Kidney (tissue), 13 donors: ENCODE measurements at regions not wholly inside any gene's neighbourhood (a gene's known extent, or its start where the extent isn't known, plus 50 kb on each side); places are given as distances from the start of the nearest gene placed in this dataset.

Source experiments
- DNase-seq, 5 donors: peaks; one replicate each; pipeline ENCODE4 v3.0.0-alpha.2; 2013 to 2020
- FAIRE-seq: peaks from 2 replicates; lab custom pipeline; 2012; peaks lifted over from hg19 to GRCh38; lab: Jason Lieb, UNC
- H3K27ac ChIP-seq, 2 donors: one replicate each; pipeline ENCODE4 v1.7.0; 2013; ENCODE audit warnings: low read depth in 2 of 2, low read length in 2 of 2, inconsistent platforms in 1 of 2
- H3K27me3 ChIP-seq: one replicate; pipeline ENCODE4 v1.7.1; 2013; ENCODE audit warnings: low read length, inconsistent platforms; ENCODE audit not compliant: control insufficient read depth, insufficient read depth
- H3K36me3 ChIP-seq, 3 donors: one replicate each; pipeline versions ENCODE4 v1.7.0 to v1.7.1; 2013; ENCODE audit warnings: low read length in 3 of 3, control low read depth in 1 of 3, inconsistent platforms in 1 of 3; ENCODE audit not compliant: insufficient read depth in 3 of 3, control insufficient read depth in 2 of 3
- H3K4me1 ChIP-seq, 3 donors: one replicate each; pipeline versions ENCODE4 v1.7.0 to v1.7.1; 2013; ENCODE audit warnings: low read length in 3 of 3, inconsistent platforms in 1 of 3, low read depth in 1 of 3; ENCODE audit not compliant: control insufficient read depth in 2 of 3, insufficient read depth in 2 of 3
- H3K4me3 ChIP-seq, 3 donors: one replicate each; pipeline versions ENCODE4 v1.7.0 to v1.8.1; 2013; ENCODE audit warnings: low read length in 3 of 3, control low read depth in 1 of 3, inconsistent platforms in 1 of 3
- H3K9ac ChIP-seq, 3 donors: one replicate each; pipeline versions ENCODE4 v1.7.0 to v1.7.1; 2013; ENCODE audit warnings: low read length in 3 of 3, control low read depth in 1 of 3, inconsistent platforms in 1 of 3
- H3K9me3 ChIP-seq, 3 donors: one replicate each; pipeline versions ENCODE4 v1.7.0 to v1.7.1; 2013; ENCODE audit warnings: low read length in 3 of 3, control low read depth in 1 of 3, inconsistent platforms in 1 of 3; ENCODE audit not compliant: control insufficient read depth in 2 of 3, insufficient read depth in 1 of 3
- intact Hi-C: fragments of 100-400 bp; cut with DNase I; formaldehyde crosslinking; loops from one replicate; pipeline ENCODE4 v1.11.1; 2022
- TF ChIP-seq, protein P1 (sequence below): IDR thresholded peaks from 3 replicates; pipeline ENCODE4 v1.5.1; 2012; ENCODE audit warnings: mild to moderate bottlenecking, moderate library complexity, borderline replicate concordance; ENCODE audit not compliant: insufficient read depth; ENCODE audit errors: extremely low read depth
- donor health status: control.
- donor health status: control.
- donor health status: control.
- donor health status: control.
- donor health status: control.
- donor health status: DM: yes; HTN: yes; CAD: no.
- donor health status: Normal renal cell carcinoma (clear cell type).

DNA sequence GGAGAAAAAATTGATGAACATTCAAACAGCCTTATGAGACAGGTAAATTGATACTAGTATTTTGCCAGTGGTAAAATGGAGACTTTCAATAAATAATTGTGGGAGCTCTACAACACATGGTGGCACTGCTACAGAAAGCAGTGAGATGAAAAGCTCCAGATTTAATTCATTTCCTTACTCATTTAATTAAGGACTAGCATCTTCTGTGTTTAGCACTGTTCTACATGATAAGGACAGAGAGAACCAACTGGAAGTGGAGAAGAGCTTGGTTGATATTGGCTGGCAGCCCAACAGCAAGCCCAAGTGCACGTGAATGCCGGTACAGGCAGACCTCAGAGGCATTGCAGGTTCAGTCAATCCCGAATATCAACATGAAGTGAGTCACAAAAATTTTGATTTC is 470.4 kb upstream of the MYT1L start:
- H3K36me3 ChIP-seq = no peaks in the 10 kb centered on the region
- no peak overlapping the region for H3K27ac ChIP-seq
- no peak overlapping the region for H3K4me3 ChIP-seq
- no peak overlapping the region for H3K9ac ChIP-seq
- DNase-seq = no peak
- intact Hi-C loops = no loop called here
- FAIRE-seq = no peak
- H3K27me3 ChIP-seq = no peaks in the 10 kb centered on the region
- no peaks in the 10 kb centered on the region for H3K9me3 ChIP-seq
- TF ChIP-seq, protein P1, sequence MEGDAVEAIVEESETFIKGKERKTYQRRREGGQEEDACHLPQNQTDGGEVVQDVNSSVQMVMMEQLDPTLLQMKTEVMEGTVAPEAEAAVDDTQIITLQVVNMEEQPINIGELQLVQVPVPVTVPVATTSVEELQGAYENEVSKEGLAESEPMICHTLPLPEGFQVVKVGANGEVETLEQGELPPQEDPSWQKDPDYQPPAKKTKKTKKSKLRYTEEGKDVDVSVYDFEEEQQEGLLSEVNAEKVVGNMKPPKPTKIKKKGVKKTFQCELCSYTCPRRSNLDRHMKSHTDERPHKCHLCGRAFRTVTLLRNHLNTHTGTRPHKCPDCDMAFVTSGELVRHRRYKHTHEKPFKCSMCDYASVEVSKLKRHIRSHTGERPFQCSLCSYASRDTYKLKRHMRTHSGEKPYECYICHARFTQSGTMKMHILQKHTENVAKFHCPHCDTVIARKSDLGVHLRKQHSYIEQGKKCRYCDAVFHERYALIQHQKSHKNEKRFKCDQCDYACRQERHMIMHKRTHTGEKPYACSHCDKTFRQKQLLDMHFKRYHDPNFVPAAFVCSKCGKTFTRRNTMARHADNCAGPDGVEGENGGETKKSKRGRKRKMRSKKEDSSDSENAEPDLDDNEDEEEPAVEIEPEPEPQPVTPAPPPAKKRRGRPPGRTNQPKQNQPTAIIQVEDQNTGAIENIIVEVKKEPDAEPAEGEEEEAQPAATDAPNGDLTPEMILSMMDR = no peak
- no peaks in the 10 kb centered on the region for H3K4me1 ChIP-seq

DNA sequence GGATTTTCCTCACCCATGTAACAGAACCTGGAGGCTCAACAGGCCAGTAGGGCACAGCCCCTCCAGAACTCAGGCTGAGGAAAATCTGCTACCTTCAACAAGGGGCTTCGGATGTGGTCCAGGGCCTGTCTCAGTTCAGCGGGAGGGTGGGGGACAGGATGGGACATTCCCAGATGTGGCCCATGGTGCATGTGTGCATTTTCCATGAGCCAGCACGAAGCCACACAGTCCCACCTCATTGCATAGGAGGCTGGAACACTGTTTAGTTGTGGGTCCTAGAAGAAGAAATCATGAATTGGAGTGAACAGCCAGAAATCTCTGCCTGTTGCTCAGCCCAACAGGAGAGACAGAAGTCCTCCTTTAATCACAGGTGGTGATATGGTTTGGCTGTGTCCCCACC is 469.6 kb upstream of the MYT1L start:
- Histone ChIP-seq H3K9me3 (no peaks in the 10 kb centered on the region), H3K4me3 (no peak overlapping the region), H3K27ac (no peak overlapping the region), H3K9ac (no peak overlapping the region), H3K36me3 (no peaks in the 10 kb centered on the region), H3K4me1 (no peaks in the 10 kb centered on the region), H3K27me3 (no peaks in the 10 kb centered on the region)
- TF ChIP-seq, protein P1 = no peak
- DNase-seq = no peak
- intact Hi-C loops = no loop called here
- no peak for FAIRE-seq

DNA sequence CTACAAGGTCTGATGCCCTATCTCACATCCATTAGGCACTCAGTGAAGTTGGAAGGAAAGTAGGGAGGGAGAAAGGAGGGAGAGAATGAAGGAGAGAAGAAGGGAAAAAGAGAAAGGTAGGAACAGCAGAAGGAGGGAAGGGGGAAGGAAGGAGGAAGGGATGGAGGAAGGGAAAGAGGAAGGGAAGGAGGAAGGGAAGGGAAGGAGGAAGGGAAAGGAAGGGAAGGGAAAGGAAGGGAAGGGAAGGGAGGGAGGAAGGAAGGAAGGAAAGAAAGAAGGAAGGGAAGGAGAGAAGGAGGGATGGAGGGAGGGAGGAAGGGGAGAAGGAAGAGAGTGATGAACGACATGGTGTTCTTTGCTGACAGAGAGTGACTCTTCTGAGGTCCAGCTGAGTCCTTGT is 468.9 kb upstream of the MYT1L start:
- Histone ChIP-seq H3K36me3 (no peaks in the 10 kb centered on the region), H3K27ac (no peak overlapping the region), H3K9ac (no peak overlapping the region), H3K4me3 (no peak overlapping the region), H3K4me1 (no peaks in the 10 kb centered on the region), H3K9me3 (no peaks in the 10 kb centered on the region), H3K27me3 (no peaks in the 10 kb centered on the region)
- TF ChIP-seq, protein P1 = no peak
- no peak for DNase-seq
- intact Hi-C loops = no loop called here
- FAIRE-seq = no peak

DNA sequence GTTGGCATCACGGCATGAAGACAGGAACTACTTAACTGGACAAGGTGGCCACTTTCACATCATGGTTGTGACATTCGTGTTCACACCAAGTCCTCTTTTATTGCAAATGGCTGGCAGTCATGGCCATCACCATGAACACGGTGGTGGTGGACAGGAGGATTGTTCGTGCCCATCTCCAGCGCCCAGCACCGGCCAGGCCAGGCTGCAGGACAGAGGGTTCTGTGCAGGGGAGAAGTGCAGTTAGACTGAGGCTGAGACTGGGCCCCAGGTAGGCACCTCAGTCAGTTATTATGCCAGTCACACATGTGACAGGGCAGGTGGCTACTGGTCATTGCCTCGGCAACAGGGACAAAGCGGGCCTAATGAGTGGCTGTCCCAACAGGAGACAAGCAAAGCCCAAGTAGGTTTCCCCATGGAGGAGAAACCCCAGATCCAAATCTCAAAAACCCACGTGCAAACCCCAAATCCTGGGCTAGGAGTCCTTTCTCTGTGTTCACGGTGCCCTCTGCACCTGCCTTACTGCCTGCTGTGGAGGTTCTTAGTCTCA is 468.1 kb upstream of the MYT1L start:
- DNase-seq (no peak), FAIRE-seq (no peak)
- TF ChIP-seq, protein P1 = no peak
- H3K27me3 ChIP-seq = no peaks in the 10 kb centered on the region
- intact Hi-C loops = no loop called here
- no peaks in the 10 kb centered on the region for H3K4me1 ChIP-seq
- H3K9me3 ChIP-seq = no peaks in the 10 kb centered on the region
- H3K36me3 ChIP-seq = no peaks in the 10 kb centered on the region
- H3K9ac ChIP-seq = no peak overlapping the region
- no peak overlapping the region for H3K4me3 ChIP-seq
- no peak overlapping the region for H3K27ac ChIP-seq
